T47D (cell line): ENCODE measurements at regions not wholly inside any gene's neighbourhood (a gene's known extent, or its start where the extent isn't known, plus 50 kb on each side); places are given as distances from the start of the nearest gene placed in this dataset.
"Not testable (repeated sequence)": the region's sequence is repeated elsewhere in the genome, so short reads cannot be mapped to it uniquely, and the experiment has no call there.

ENCODE experiments used
- DNase-seq, 2 experiments: peaks; one replicate each; pipeline versions ENCODE4 v3.0.0 to v3.0.0-alpha.2; 2011 to 2012; ENCODE audit warnings: low read depth in 1 of 2, low spot score in 1 of 2
- JUND ChIP-seq: IDR thresholded peaks from 2 replicates; pipeline ENCODE4 v1.6.1; 2012; ENCODE audit warnings: low read depth
- in situ Hi-C: cut with HindIII; loops from 2 replicates; pipeline ENCODE4 v1.10.0; 2016; ENCODE audit warnings: low sequenced_read_pairs, low pct_unique_long_range_greater_than_20kb

GRCh38 chr19:28542394-28543243 is 670.3 kb downstream of the UQCRFS1 start:
- TF ChIP-seq JUND = no peak
- in situ Hi-C loops = no loop called here
- no peak for DNase-seq

- in situ Hi-C loops = no loop called here
- no peak for TF ChIP-seq JUND
- no peak for DNase-seq
These were observed 671.2 kb downstream of the UQCRFS1 start for GRCh38 chr19:28541602-28542393.

GRCh38 chr19:28541029-28541428 is 671.9 kb downstream of the UQCRFS1 start:
- in situ Hi-C loops = no loop called here
- TF ChIP-seq JUND = no peak
- DNase-seq = no peak

- not testable (repeated sequence) for DNase-seq
These were observed 672.6 kb downstream of the UQCRFS1 start for GRCh38 chr19:28540385-28540784.

GRCh38 chr19:28539759-28540158 is 673.2 kb downstream of the UQCRFS1 start:
- no peak for DNase-seq
- in situ Hi-C loops = no loop called here
- TF ChIP-seq JUND = no peak

More at GRCh38 chr19:28540385-28540784, 672.6 kb downstream of the UQCRFS1 start:
- in situ Hi-C loops = not testable (repeated sequence)

GRCh38 chr19:28538579-28538978 is 674.4 kb downstream of the UQCRFS1 start:
- in situ Hi-C loops, DNase-seq: not testable (repeated sequence)

- TF ChIP-seq JUND = no peak
- DNase-seq = no peak
- in situ Hi-C loops = no loop called here
These were observed 675.1 kb downstream of the UQCRFS1 start for GRCh38 chr19:28537896-28538295.

- in situ Hi-C loops = no loop called here
- no peak for TF ChIP-seq JUND
These were observed 675.9 kb downstream of the UQCRFS1 start for GRCh38 chr19:28537079-28537478.

GRCh38 chr19:28535352-28535775 is 677.6 kb downstream of the UQCRFS1 start:
- in situ Hi-C loops = no loop called here
- DNase-seq = no peak
- TF ChIP-seq JUND = no peak

More at GRCh38 chr19:28537079-28537478, 675.9 kb downstream of the UQCRFS1 start:
- no peak for DNase-seq

GRCh38 chr19:28534766-28535351 is 678.1 kb downstream of the UQCRFS1 start:
- no peak for TF ChIP-seq JUND
- no peak for DNase-seq
- in situ Hi-C loops = no loop called here

GRCh38 chr19:28532765-28533341 is 680.1 kb downstream of the UQCRFS1 start:
- TF ChIP-seq JUND = no peak
- DNase-seq = no peak
- in situ Hi-C loops = no loop called here

- no peak for TF ChIP-seq JUND
- in situ Hi-C loops = no loop called here
- no peak for DNase-seq
These were observed 681.0 kb downstream of the UQCRFS1 start for GRCh38 chr19:28531979-28532378.
